ENCODE measurements at regions not wholly inside any gene's neighbourhood (a gene's known extent, or its start where the extent isn't known, plus 50 kb on each side); places are given as distances from the start of the nearest gene placed in this dataset.
"Not testable (repeated sequence)": the region's sequence is repeated elsewhere in the genome, so short reads cannot be mapped to it uniquely, and the experiment has no call there.

DNA sequence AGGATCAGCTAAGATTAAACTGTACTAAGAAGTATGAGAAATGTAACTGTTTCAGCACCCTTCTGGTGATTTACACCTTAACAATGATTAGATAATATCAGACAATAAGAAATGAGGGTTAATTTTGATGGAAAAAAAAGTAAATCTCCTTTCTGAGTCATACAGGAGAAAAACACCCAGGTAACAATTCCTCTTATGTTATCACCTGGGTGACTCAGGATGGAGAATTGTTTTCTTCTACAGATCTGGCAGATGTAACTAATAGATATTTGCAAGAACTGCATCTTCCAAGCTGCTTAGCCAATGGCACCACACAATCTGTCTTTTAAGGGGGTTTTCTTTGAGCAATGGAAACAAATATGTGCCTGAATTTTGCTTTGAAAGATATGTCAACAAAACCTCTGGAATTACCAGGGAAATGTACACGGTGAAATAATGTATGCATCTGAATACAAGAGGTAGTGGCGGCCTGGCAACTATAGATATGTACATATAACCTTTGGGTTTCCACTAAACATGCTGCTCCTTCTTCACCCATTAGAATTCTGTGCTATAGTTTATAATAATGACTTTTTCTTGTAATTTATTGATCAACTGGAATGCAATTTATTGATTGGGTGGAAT lies 407.9 kb downstream of the CPS1 start:
- DNase-seq (ENCODE audit: insufficient read length) = no peak
- TF ChIP-seq TAF1 (IDR thresholded peaks at IDR 0.05; ENCODE audit: borderline replicate concordance, low read depth, low read length) (no peak), POLR2A (IDR thresholded peaks at IDR 0.05; ENCODE audit: low read depth, low read length) (no peak), POLR2AphosphoS5 (IDR thresholded peaks at IDR 0.05; ENCODE audit: low read depth, low read length) (no peak)
- no peak for FAIRE-seq

- no peak for DNase-seq (ENCODE audit: insufficient read length)
- FAIRE-seq = no peak
- no peak for TF ChIP-seq POLR2AphosphoS5 (IDR thresholded peaks at IDR 0.05; ENCODE audit: low read depth, low read length)
- no peak for TF ChIP-seq POLR2A (IDR thresholded peaks at IDR 0.05; ENCODE audit: low read depth, low read length)
- no peak for TF ChIP-seq TAF1 (IDR thresholded peaks at IDR 0.05; ENCODE audit: borderline replicate concordance, low read depth, low read length)
Observed at GRCh38 chr2:210965472-210965871, 409.1 kb downstream of the CPS1 start.

GRCh38 chr2:210966330-210966729 lies 409.9 kb downstream of the CPS1 start:
- no peak for TF ChIP-seq TAF1 (IDR thresholded peaks at IDR 0.05; ENCODE audit: borderline replicate concordance, low read depth, low read length)
- TF ChIP-seq POLR2AphosphoS5 (IDR thresholded peaks at IDR 0.05; ENCODE audit: low read depth, low read length) = no peak
- no peak for TF ChIP-seq POLR2A (IDR thresholded peaks at IDR 0.05; ENCODE audit: low read depth, low read length)
- FAIRE-seq = no peak

GRCh38 chr2:210971431-210971830 lies 415.0 kb downstream of the CPS1 start:
- TF ChIP-seq POLR2AphosphoS5 (IDR thresholded peaks at IDR 0.05; ENCODE audit: low read depth, low read length) = no peak
- TF ChIP-seq TAF1 (IDR thresholded peaks at IDR 0.05; ENCODE audit: borderline replicate concordance, low read depth, low read length) = no peak
- TF ChIP-seq POLR2A (IDR thresholded peaks at IDR 0.05; ENCODE audit: low read depth, low read length) = no peak
- DNase-seq (ENCODE audit: insufficient read length) (no peak), FAIRE-seq (no peak)

More at GRCh38 chr2:210966330-210966729, 409.9 kb downstream of the CPS1 start:
- DNase-seq (ENCODE audit: insufficient read length) = no peak

GRCh38 chr2:210986806-210987205 lies 430.4 kb downstream of the CPS1 start:
- DNase-seq (ENCODE audit: insufficient read length); FAIRE-seq: not testable (repeated sequence)

- DNase-seq (ENCODE audit: insufficient read length) = no peak
- TF ChIP-seq POLR2A (IDR thresholded peaks at IDR 0.05; ENCODE audit: low read depth, low read length) = no peak
- TF ChIP-seq TAF1 (IDR thresholded peaks at IDR 0.05; ENCODE audit: borderline replicate concordance, low read depth, low read length) = no peak
- TF ChIP-seq POLR2AphosphoS5 (IDR thresholded peaks at IDR 0.05; ENCODE audit: low read depth, low read length) = no peak
Observed at GRCh38 chr2:210991107-210991506, 434.7 kb downstream of the CPS1 start.

DNA sequence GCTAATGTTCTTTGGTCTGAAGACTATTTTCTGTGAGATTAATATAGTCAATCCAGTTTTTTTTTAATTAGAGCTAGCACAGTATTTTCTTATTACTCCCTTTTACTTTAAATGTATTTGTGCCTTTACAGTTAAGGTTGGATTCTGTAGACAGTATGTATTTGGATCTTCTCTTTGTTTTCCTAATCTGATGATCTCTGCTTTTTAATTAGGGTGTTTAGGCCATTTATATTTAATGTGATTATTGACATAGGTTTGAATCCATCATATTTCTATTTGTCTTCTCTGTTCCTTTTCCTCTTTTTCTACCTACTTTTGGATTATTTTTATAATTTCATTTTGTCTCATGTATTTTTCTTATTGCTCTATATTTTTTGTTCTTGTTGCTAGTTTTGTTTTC lies 437.7 kb downstream of the CPS1 start:
- no peak for DNase-seq (ENCODE audit: insufficient read length)
- TF ChIP-seq POLR2A (IDR thresholded peaks at IDR 0.05; ENCODE audit: low read depth, low read length) (no peak), POLR2AphosphoS5 (IDR thresholded peaks at IDR 0.05; ENCODE audit: low read depth, low read length) (no peak), TAF1 (IDR thresholded peaks at IDR 0.05; ENCODE audit: borderline replicate concordance, low read depth, low read length) (no peak)
- no peak for FAIRE-seq

More at GRCh38 chr2:210991107-210991506, 434.7 kb downstream of the CPS1 start:
- no peak for FAIRE-seq

GRCh38 chr2:210997373-210997772 lies 441.0 kb downstream of the CPS1 start:
- DNase-seq (ENCODE audit: insufficient read length) = no peak
- no peak for FAIRE-seq
- TF ChIP-seq POLR2A (IDR thresholded peaks at IDR 0.05; ENCODE audit: low read depth, low read length) (no peak), TAF1 (IDR thresholded peaks at IDR 0.05; ENCODE audit: borderline replicate concordance, low read depth, low read length) (no peak), POLR2AphosphoS5 (IDR thresholded peaks at IDR 0.05; ENCODE audit: low read depth, low read length) (no peak)

GRCh38 chr2:210998334-210998733 lies 441.9 kb downstream of the CPS1 start:
- no peak for TF ChIP-seq POLR2AphosphoS5 (IDR thresholded peaks at IDR 0.05; ENCODE audit: low read depth, low read length)
- no peak for TF ChIP-seq POLR2A (IDR thresholded peaks at IDR 0.05; ENCODE audit: low read depth, low read length)
- TF ChIP-seq TAF1 (IDR thresholded peaks at IDR 0.05; ENCODE audit: borderline replicate concordance, low read depth, low read length) = no peak
- DNase-seq (ENCODE audit: insufficient read length) (no peak), FAIRE-seq (no peak)

- FAIRE-seq (no peak), DNase-seq (ENCODE audit: insufficient read length) (no peak)
- no peak for TF ChIP-seq POLR2A (IDR thresholded peaks at IDR 0.05; ENCODE audit: low read depth, low read length)
- TF ChIP-seq POLR2AphosphoS5 (IDR thresholded peaks at IDR 0.05; ENCODE audit: low read depth, low read length) = no peak
- TF ChIP-seq TAF1 (IDR thresholded peaks at IDR 0.05; ENCODE audit: borderline replicate concordance, low read depth, low read length) = no peak
Observed at GRCh38 chr2:211014376-211014775, 458.0 kb downstream of the CPS1 start.

DNA sequence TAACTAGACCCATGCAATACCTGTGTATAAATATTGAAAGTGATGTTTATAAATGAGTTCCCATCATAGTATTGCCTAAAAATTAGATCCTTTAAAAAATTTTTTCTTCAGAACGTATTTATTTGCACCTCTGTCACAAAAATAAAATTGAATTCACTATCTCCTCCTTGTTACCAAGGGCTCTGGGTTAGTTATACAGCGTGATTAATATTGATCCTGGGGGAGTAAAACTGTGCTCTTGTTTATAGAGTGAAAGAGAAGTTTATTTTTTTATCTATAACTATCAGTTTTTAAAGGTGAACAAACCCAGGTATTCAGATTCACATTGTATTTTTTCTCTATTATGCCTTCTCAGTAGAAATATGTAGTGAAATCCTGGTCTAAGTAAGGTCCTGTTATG lies 458.5 kb downstream of the CPS1 start:
- TF ChIP-seq TAF1 (IDR thresholded peaks at IDR 0.05; ENCODE audit: borderline replicate concordance, low read depth, low read length) = no peak
- no peak for TF ChIP-seq POLR2AphosphoS5 (IDR thresholded peaks at IDR 0.05; ENCODE audit: low read depth, low read length)
- TF ChIP-seq POLR2A (IDR thresholded peaks at IDR 0.05; ENCODE audit: low read depth, low read length) = no peak
- FAIRE-seq (no peak), DNase-seq (ENCODE audit: insufficient read length) (no peak)

DNA sequence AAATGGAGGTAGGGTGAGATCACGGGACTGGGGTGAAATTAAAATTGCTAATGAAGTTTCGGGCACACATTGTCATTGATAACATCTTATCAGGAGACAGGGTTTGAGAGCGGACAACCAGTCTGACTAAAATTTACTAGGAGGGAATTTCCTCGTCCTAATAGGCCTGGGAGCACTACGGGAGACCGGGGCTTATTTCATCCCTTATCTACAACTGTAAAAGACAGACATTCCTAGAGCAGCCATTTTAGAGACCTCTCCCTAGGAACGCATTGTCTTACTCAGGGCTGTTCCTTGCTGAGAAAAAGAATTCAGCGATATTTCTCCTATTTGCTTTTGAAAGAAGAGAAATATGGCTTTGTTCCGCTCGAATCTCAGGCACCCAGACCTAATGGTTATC lies 468.7 kb downstream of the CPS1 start:
- FAIRE-seq; DNase-seq (ENCODE audit: insufficient read length): not testable (repeated sequence)

DNA sequence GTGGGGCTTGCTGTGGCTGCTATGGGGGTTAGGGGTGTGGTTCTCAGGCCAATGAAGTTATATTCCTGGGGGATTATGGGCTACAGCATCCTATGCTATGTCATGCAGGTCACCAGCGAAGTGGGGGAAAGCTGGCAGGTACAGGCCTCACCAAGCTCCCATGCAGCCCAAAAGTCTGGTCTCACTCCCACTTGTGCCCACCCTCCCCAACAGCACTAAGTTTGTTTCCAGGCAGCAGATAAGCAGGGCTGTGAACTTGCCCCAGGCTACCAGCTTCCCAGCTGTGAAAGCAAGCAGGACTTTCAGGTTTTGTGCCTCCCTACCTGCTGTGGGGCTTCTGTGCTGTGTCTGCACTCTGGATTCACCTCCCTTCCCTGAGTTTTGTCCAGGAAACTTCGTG lies 469.7 kb downstream of the CPS1 start:
- TF ChIP-seq POLR2A (IDR thresholded peaks at IDR 0.05; ENCODE audit: low read depth, low read length) (no peak), TAF1 (IDR thresholded peaks at IDR 0.05; ENCODE audit: borderline replicate concordance, low read depth, low read length) (no peak), POLR2AphosphoS5 (IDR thresholded peaks at IDR 0.05; ENCODE audit: low read depth, low read length) (no peak)
- no peak for DNase-seq (ENCODE audit: insufficient read length)
- FAIRE-seq = no peak

Data from GM12892 (cell line).